IMR-90 (cell line): ENCODE measurements at regions not wholly inside any gene's neighbourhood (a gene's known extent, or its start where the extent isn't known, plus 50 kb on each side); places are given as distances from the start of the nearest gene placed in this dataset.

Experiments used
- ATAC-seq: fragments of 200-7000 bp; cut with Tn5 transposase; 2 replicates; pipeline ENCODE4 v1.9.1; 2020; ENCODE audit warnings: low read depth, mild to moderate bottlenecking, moderate library complexity
- BruUV-seq: library from RNA; stranded (reverse); fragments of 400-500 nt; replicated peaks from 2 replicates; lab custom pipeline; 2021; lab: Mats Ljungman, UMichigan
- CTCF ChIA-PET: fragments of 300-600 bp; formaldehyde crosslinking; extraction: SDS; loops from one replicate; lab custom pipeline; 2021; ENCODE audit warnings: antibody characterized with exemption; lab: Yijun Ruan, JAX
- POLR2A ChIA-PET: fragments of 300-600 bp; sonication (Branson Sonifier 250); formaldehyde crosslinking; loops from one replicate; lab custom pipeline; 2022; ENCODE audit warnings: antibody characterized with exemption; ENCODE audit not compliant: unreplicated experiment; lab: Charles Lee
- DNase-seq: peaks from one replicate; pipeline ENCODE4 v3.0.0; 2013
- H2AFZ ChIP-seq: replicated peaks from 2 replicates; pipeline ENCODE3; 2013; ENCODE audit warnings: low read length, mild to moderate bottlenecking; ENCODE audit not compliant: poor library complexity
- H2AK5ac ChIP-seq: 2 replicates; pipeline ENCODE4 v1.6.1; 2013; ENCODE audit warnings: low read depth, low read length, inconsistent platforms
- H2AK9ac ChIP-seq: replicated peaks from 2 replicates; pipeline ENCODE3; 2013; ENCODE audit warnings: mild to moderate bottlenecking, low read depth, low read length, moderate library complexity; ENCODE audit not compliant: poor library complexity
- H2BK120ac ChIP-seq: 2 replicates; pipeline ENCODE4 v1.6.1; 2013; ENCODE audit warnings: low read depth, low read length, inconsistent platforms
- H2BK15ac ChIP-seq: 3 replicates; pipeline ENCODE4 v1.6.1; 2013; ENCODE audit warnings: low read depth, low read length, inconsistent platforms
- H2BK20ac ChIP-seq: 2 replicates; pipeline ENCODE4 v1.6.1; 2013; ENCODE audit warnings: low read depth, mild to moderate bottlenecking, inconsistent platforms, low read length, moderate library complexity
- H2BK5ac ChIP-seq: 2 replicates; pipeline ENCODE4 v1.6.1; 2013; ENCODE audit warnings: mild to moderate bottlenecking, low read depth, low read length, inconsistent platforms; ENCODE audit not compliant: poor library complexity, severe bottlenecking
- H3K14ac ChIP-seq: replicated peaks from 2 replicates; pipeline ENCODE4 v1.6.1; 2013; ENCODE audit warnings: low read depth, low read length, inconsistent platforms
- H3K18ac ChIP-seq: 2 replicates; pipeline ENCODE4 v1.6.1; 2013; ENCODE audit warnings: low read depth, low read length, control low read depth
- H3K23ac ChIP-seq: 2 replicates; pipeline ENCODE4 v1.6.1; 2013; ENCODE audit warnings: low read depth, low read length, inconsistent platforms
- H3K27ac ChIP-seq: 2 replicates; pipeline ENCODE4 v1.5.1; 2013; ENCODE audit warnings: mild to moderate bottlenecking, control low read depth, low read length; ENCODE audit not compliant: insufficient read depth
- H3K27me3 ChIP-seq: 2 replicates; pipeline ENCODE4 v1.6.1; 2013; ENCODE audit warnings: low read length; ENCODE audit not compliant: control insufficient read depth, insufficient read depth
- H3K36me3 ChIP-seq: 2 replicates; pipeline ENCODE4 v1.6.1; 2013; ENCODE audit warnings: low read length, mixed read lengths; ENCODE audit not compliant: control insufficient read depth, insufficient read depth
- H3K4ac ChIP-seq: 2 replicates; pipeline ENCODE4 v1.6.1; 2013; ENCODE audit warnings: low read depth, low read length, inconsistent platforms
- H3K4me1 ChIP-seq: 2 replicates; pipeline ENCODE4 v1.6.1; 2013; ENCODE audit warnings: low read length, mixed read lengths; ENCODE audit not compliant: control insufficient read depth, insufficient read depth
- H3K4me2 ChIP-seq: 2 replicates; pipeline ENCODE4 v1.6.1; 2013; ENCODE audit warnings: low read depth, mild to moderate bottlenecking, control low read depth, low read length, moderate library complexity
- H3K4me3 ChIP-seq: 2 replicates; pipeline ENCODE4 v1.5.1; 2013; ENCODE audit warnings: low read depth, mild to moderate bottlenecking, control low read depth, low read length, moderate library complexity; ENCODE audit not compliant: insufficient read depth
- H3K56ac ChIP-seq: 2 replicates; pipeline ENCODE4 v1.6.1; 2013; ENCODE audit warnings: low read length, inconsistent platforms; ENCODE audit not compliant: insufficient read depth; ENCODE audit errors: extremely low read depth
- H3K79me1 ChIP-seq, 2 experiments: 2 replicates each; pipeline ENCODE4 v1.6.1; 2013; ENCODE audit warnings: low read length in 2 of 2, inconsistent platforms in 1 of 2, low read depth in 1 of 2
- H3K9ac ChIP-seq: 2 replicates; pipeline ENCODE4 v1.6.1; 2013; ENCODE audit warnings: low read depth, low read length, control low read depth
- H3K9me1 ChIP-seq: 2 replicates; pipeline ENCODE4 v1.6.1; 2013; ENCODE audit warnings: low read length, inconsistent platforms; ENCODE audit not compliant: insufficient read depth
- H3K9me3 ChIP-seq: 2 replicates; pipeline ENCODE4 v1.6.1; 2013; ENCODE audit warnings: low read length; ENCODE audit not compliant: control insufficient read depth, insufficient read depth
- H4K20me1 ChIP-seq: 2 replicates; pipeline ENCODE4 v1.6.1; 2013; ENCODE audit warnings: low read length, inconsistent platforms; ENCODE audit not compliant: insufficient read depth
- H4K5ac ChIP-seq: 2 replicates; pipeline ENCODE4 v1.6.1; 2013; ENCODE audit warnings: mild to moderate bottlenecking, low read depth, low read length, control low read depth
- H4K8ac ChIP-seq, 2 experiments: 2 replicates each; pipeline ENCODE4 v1.6.1; 2013; ENCODE audit warnings: low read depth in 2 of 2, low read length in 2 of 2, control low read depth in 1 of 2, inconsistent platforms in 1 of 2
- H4K91ac ChIP-seq: 2 replicates; pipeline ENCODE4 v1.6.1; 2013; ENCODE audit warnings: low read depth, low read length, inconsistent platforms; ENCODE audit not compliant: insufficient read depth
- BHLHE40 ChIP-seq: fragments of 150-350 bp; IDR thresholded peaks from 2 replicates; pipeline ENCODE4 v1.6.1; 2016; ENCODE audit warnings: mild to moderate bottlenecking, low read depth, low read length
- CEBPB ChIP-seq: IDR thresholded peaks from 2 replicates; pipeline ENCODE4 v1.6.1; 2012; ENCODE audit warnings: low read depth, low read length, improper control_type of control experiment
- FOS ChIP-seq: fragments of 150-350 bp; IDR thresholded peaks from 2 replicates; pipeline ENCODE4 v1.6.1; 2016; ENCODE audit warnings: low read depth, low read length
- MXI1 ChIP-seq: IDR thresholded peaks from 2 replicates; pipeline ENCODE4 v1.6.1; 2012; ENCODE audit warnings: low read depth, mild to moderate bottlenecking, low read length, moderate library complexity, borderline replicate concordance
- POLR2A ChIP-seq: IDR thresholded peaks from 2 replicates; pipeline ENCODE4 v1.6.1; 2012; ENCODE audit warnings: mild to moderate bottlenecking, low read depth, low read length
- RAD21 ChIP-seq: IDR thresholded peaks from 2 replicates; pipeline ENCODE4 v1.6.1; 2012; ENCODE audit warnings: low read length, improper control_type of control experiment
- RFX5 ChIP-seq: IDR thresholded peaks from 2 replicates; pipeline ENCODE4 v1.8.0; 2012; ENCODE audit warnings: low read depth, mild to moderate bottlenecking, low read length, moderate library complexity
- WGBS, 2 experiments: methylation state at CpG; one replicate each; pipeline versions ENCODE4 v1.1.5 to v1.1.7; 2013; ENCODE audit warnings: missing lambda C conversion rate in 2 of 2; ENCODE audit not compliant: insufficient read length in 1 of 2; ENCODE audit errors: extremely low coverage in 2 of 2; 5-methylcytosine and 5-hydroxymethylcytosine counted together
- dilution Hi-C: fragments of 300-500 bp; cut with HindIII; formaldehyde crosslinking; loops from one replicate; pipeline ENCODE4 v1.14.3; 2018; ENCODE audit warnings: low sequenced_read_pairs; ENCODE audit not compliant: unreplicated experiment
- in situ Hi-C: fragments of 300-500 bp; cut with MboI; formaldehyde crosslinking; loops from 3 replicates; pipeline ENCODE4 v1.14.3; 2019; ENCODE audit warnings: low sequenced_read_pairs, inconsistent platforms, mixed read lengths
- intact Hi-C: fragments of 100-400 bp; cut with micrococcal nuclease; formaldehyde crosslinking; loops from 2 replicates; pipeline ENCODE4 v1.10.0; 2022

GRCh38 chr6:112480553-112480952, 133.4 kb downstream of the RFPL4B start:
- peak overlapping the region; percentile 46 for H2BK5ac ChIP-seq
- H2BK15ac ChIP-seq: no peak overlapping the region
- no peak overlapping the region for H2BK20ac ChIP-seq
- ATAC-seq (peak; percentile 49), DNase-seq (peak; percentile 82)
- H3K14ac ChIP-seq: no peak overlapping the region
- intact Hi-C loops (no loop called here), in situ Hi-C loops (no loop called here), dilution Hi-C loops (no loop called here)
- no peaks in the 10 kb centered on the region for H4K20me1 ChIP-seq
- ChIA-PET CTCF (no interaction called here), POLR2A (interaction anchor here (0.6 kb wide), 1 partner anchor 1486 kb away, joined by 10 read pairs; no protein-coding TSS in a partner anchor)
- H3K18ac ChIP-seq: no peak overlapping the region
- no CpG with 5 or more reads among the region's 1 CpG for WGBS, 2 experiments
- H3K23ac ChIP-seq: no peak overlapping the region
- H4K91ac ChIP-seq: no peak overlapping the region
- no peak overlapping the region for H3K56ac ChIP-seq
- H3K4ac ChIP-seq: no peak overlapping the region
- H4K8ac ChIP-seq: no peak overlapping the region
- no peak overlapping the region for H2AK5ac ChIP-seq
- no peaks in the 10 kb centered on the region; the same call in 1 of the 2 replicates for H3K4me1 ChIP-seq
- TF ChIP-seq MXI1: no peak
- peak; percentile 89 for TF ChIP-seq CEBPB
- TF ChIP-seq RFX5: 0 out of 2 replicates have a peak, but pooled peaks have one; percentile 12
- TF ChIP-seq RAD21: no peak
- TF ChIP-seq FOS: peak; percentile 62
- no peak for TF ChIP-seq POLR2A
- TF ChIP-seq BHLHE40: 0 out of 2 replicates have a peak, but pooled peaks have one; percentile 6
- H2AK9ac ChIP-seq: no peak overlapping the region
- no peaks in the 10 kb centered on the region for H3K9me1 ChIP-seq
- H2AFZ ChIP-seq: no peak overlapping the region
- H4K5ac ChIP-seq: no peak overlapping the region
- no peak overlapping the region for H2BK120ac ChIP-seq
- H3K9me3 ChIP-seq: no peaks in the 10 kb centered on the region
- no TSS peak for BruUV-seq
- no peak overlapping the region for H3K4me3 ChIP-seq
- H3K27ac ChIP-seq: no peak overlapping the region
- no peaks in the 10 kb centered on the region for H3K27me3 ChIP-seq
- H3K4me2 ChIP-seq: no peak overlapping the region
- no peaks in the 10 kb centered on the region for H3K79me1 ChIP-seq
- no peak overlapping the region for H3K9ac ChIP-seq
- H3K36me3 ChIP-seq: no peaks in the 10 kb centered on the region
